Endothelial cell of umbilical vein (primary cell): ENCODE measurements at regions not wholly inside any gene's neighbourhood (a gene's known extent, or its start where the extent isn't known, plus 50 kb on each side); places are given as distances from the start of the nearest gene placed in this dataset.

ENCODE experiments used
- EZH2 ChIP-seq: IDR thresholded peaks from 2 replicates; pipeline ENCODE4 v1.6.1; 2012; ENCODE audit warnings: borderline replicate concordance, low read depth, mild to moderate bottlenecking, moderate library complexity, low read length, inconsistent platforms; ENCODE audit not compliant: severe bottlenecking
- JUN ChIP-seq: IDR thresholded peaks from 2 replicates; pipeline ENCODE4 v1.6.1; 2011; ENCODE audit warnings: borderline replicate concordance, low read depth; ENCODE audit not compliant: insufficient read length, insufficient read depth
- MAX ChIP-seq: IDR thresholded peaks from 2 replicates; pipeline ENCODE4 v1.6.1; 2011; ENCODE audit not compliant: insufficient read depth, insufficient read length
- MYC ChIP-seq: IDR thresholded peaks from one replicate; pipeline ENCODE4 v1.6.1; 2011; ENCODE audit warnings: mild to moderate bottlenecking, low read depth, low read length
- POLR2A ChIP-seq: IDR thresholded peaks from 2 replicates; pipeline ENCODE4 v1.6.1; 2012; ENCODE audit warnings: low read depth, mild to moderate bottlenecking, control low read depth, low read length
- POLR2AphosphoS5 ChIP-seq: IDR thresholded peaks from 2 replicates; pipeline ENCODE4 v1.6.1; 2012; ENCODE audit warnings: low read depth, mild to moderate bottlenecking, control low read depth, low read length, moderate library complexity; ENCODE audit not compliant: insufficient read depth
- TF ChIP-seq, protein P1 (sequence below), 2 donors: IDR thresholded peaks; 1 replicate in 1 of 2; 2 replicates in 1 of 2; pipeline ENCODE4 v1.5.1; 2011; ENCODE audit warnings: low read length in 2 of 2, mild to moderate bottlenecking in 2 of 2, moderate library complexity in 2 of 2, control low read depth in 1 of 2, inconsistent platforms in 1 of 2, low read depth in 1 of 2; ENCODE audit not compliant: insufficient read depth in 1 of 2; ENCODE audit errors: extremely low read depth in 1 of 2

DNA sequence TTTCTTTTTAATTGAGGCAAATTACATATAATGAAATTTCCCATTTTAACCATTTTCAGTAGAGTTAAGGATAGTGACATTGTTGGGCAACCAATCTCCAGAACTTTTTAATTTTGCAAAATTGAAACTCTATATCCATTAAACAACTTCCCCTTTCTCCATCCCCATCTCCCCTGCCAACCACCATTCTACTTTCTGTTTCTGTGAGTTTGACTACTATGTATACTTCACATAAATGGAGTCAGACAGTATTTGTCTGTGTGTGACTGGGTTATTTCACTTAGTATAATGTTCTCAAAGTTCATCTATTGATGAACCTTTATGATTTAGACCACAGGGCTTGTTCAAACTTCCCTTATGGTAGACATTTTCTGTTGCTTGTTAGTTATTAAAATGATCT, 364.5 kb upstream of the MAD2L1 start:
- no peak for TF ChIP-seq POLR2AphosphoS5
- no peak for TF ChIP-seq POLR2A
- TF ChIP-seq JUN = no peak
- TF ChIP-seq EZH2 = no peak
- TF ChIP-seq, protein P1, sequence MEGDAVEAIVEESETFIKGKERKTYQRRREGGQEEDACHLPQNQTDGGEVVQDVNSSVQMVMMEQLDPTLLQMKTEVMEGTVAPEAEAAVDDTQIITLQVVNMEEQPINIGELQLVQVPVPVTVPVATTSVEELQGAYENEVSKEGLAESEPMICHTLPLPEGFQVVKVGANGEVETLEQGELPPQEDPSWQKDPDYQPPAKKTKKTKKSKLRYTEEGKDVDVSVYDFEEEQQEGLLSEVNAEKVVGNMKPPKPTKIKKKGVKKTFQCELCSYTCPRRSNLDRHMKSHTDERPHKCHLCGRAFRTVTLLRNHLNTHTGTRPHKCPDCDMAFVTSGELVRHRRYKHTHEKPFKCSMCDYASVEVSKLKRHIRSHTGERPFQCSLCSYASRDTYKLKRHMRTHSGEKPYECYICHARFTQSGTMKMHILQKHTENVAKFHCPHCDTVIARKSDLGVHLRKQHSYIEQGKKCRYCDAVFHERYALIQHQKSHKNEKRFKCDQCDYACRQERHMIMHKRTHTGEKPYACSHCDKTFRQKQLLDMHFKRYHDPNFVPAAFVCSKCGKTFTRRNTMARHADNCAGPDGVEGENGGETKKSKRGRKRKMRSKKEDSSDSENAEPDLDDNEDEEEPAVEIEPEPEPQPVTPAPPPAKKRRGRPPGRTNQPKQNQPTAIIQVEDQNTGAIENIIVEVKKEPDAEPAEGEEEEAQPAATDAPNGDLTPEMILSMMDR (IDR thresholded peaks at IDR 0.05; ENCODE audit: extremely low read depth in 1 of 2, insufficient read depth in 1 of 2, low read depth in 1 of 2, low read length in 2 of 2) = no peak
- TF ChIP-seq MAX = no peak
- no peak for TF ChIP-seq MYC
